ENCODE measurements at regions not wholly inside any gene's neighbourhood (a gene's known extent, or its start where the extent isn't known, plus 50 kb on each side); places are given as distances from the start of the nearest gene placed in this dataset.

DNA sequence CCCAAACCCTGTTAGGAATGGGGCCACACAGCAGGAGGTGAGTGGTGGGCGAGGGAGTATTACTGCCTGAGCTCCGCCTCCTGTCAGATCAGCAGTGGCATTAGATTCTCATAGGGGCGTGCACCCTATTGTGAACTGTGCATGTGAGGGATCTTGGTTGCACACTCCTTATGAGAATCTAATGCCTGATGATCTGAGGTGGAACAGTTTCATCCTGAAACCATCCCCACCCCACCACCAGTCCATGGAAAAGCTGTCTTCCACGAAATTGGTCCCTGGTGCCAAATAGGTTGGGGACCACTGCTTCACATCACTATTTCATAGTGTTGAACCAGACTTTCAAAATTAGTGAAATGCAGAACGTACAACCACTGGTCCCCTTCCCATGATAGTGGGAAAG is 57.9 kb upstream of the BICD1 start:
- H3K9me3 ChIP-seq (ENCODE audit: control insufficient read depth in 1 of 2, insufficient read depth in 1 of 2, low read depth in 1 of 2, low read length in 2 of 2), result peaks cover 0 to under 1% of the 10 kb centered on the region in 2 experiments; a peak in 1 of 4 replicates
- H3K27me3 ChIP-seq (ENCODE audit: insufficient read depth, low read length), result no peaks in the 10 kb centered on the region
- TF ChIP-seq CEBPB (IDR thresholded peaks at IDR 0.05; ENCODE audit: low read depth) (no peak), JUND (IDR thresholded peaks at IDR 0.05) (no peak), SRF (IDR thresholded peaks at IDR 0.05; ENCODE audit: low read depth) (no peak), EZH2 (IDR thresholded peaks at IDR 0.05) (no peak)
- TF ChIP-seq, protein P1, sequence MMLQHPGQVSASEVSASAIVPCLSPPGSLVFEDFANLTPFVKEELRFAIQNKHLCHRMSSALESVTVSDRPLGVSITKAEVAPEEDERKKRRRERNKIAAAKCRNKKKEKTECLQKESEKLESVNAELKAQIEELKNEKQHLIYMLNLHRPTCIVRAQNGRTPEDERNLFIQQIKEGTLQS (IDR thresholded peaks at IDR 0.05), result no peak
- TF ChIP-seq, protein P2, sequence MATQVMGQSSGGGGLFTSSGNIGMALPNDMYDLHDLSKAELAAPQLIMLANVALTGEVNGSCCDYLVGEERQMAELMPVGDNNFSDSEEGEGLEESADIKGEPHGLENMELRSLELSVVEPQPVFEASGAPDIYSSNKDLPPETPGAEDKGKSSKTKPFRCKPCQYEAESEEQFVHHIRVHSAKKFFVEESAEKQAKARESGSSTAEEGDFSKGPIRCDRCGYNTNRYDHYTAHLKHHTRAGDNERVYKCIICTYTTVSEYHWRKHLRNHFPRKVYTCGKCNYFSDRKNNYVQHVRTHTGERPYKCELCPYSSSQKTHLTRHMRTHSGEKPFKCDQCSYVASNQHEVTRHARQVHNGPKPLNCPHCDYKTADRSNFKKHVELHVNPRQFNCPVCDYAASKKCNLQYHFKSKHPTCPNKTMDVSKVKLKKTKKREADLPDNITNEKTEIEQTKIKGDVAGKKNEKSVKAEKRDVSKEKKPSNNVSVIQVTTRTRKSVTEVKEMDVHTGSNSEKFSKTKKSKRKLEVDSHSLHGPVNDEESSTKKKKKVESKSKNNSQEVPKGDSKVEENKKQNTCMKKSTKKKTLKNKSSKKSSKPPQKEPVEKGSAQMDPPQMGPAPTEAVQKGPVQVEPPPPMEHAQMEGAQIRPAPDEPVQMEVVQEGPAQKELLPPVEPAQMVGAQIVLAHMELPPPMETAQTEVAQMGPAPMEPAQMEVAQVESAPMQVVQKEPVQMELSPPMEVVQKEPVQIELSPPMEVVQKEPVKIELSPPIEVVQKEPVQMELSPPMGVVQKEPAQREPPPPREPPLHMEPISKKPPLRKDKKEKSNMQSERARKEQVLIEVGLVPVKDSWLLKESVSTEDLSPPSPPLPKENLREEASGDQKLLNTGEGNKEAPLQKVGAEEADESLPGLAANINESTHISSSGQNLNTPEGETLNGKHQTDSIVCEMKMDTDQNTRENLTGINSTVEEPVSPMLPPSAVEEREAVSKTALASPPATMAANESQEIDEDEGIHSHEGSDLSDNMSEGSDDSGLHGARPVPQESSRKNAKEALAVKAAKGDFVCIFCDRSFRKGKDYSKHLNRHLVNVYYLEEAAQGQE (IDR thresholded peaks at IDR 0.05; ENCODE audit: low read depth), result no peak
- TF ChIP-seq, protein P3, sequence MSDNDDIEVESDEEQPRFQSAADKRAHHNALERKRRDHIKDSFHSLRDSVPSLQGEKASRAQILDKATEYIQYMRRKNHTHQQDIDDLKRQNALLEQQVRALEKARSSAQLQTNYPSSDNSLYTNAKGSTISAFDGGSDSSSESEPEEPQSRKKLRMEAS (IDR thresholded peaks at IDR 0.05), result no peak
- H3K4me1 ChIP-seq (ENCODE audit: control insufficient read depth in 1 of 2, insufficient read depth in 2 of 2, low read length in 2 of 2), result peaks cover 0 to 13% of the 10 kb centered on the region in 2 experiments; a peak in 2 of 4 replicates
- H3K4me3 ChIP-seq (replicated peaks in 1 of 2; ENCODE audit: low read depth in 1 of 2, low read length in 2 of 2), result no peak overlapping the region
- ATAC-seq, result no peak
- no TSS peak for BruUV-seq (replicated peaks)
- no peaks in the 10 kb centered on the region for H4K20me1 ChIP-seq (ENCODE audit: insufficient read depth)
- ChIA-PET POLR2A (no interaction called here), RAD21 (ENCODE audit: low non-redundant PET in 1 of 2, low total read pairs in 2 of 2, uncharacterized antibody in 2 of 2, unreplicated experiment in 2 of 2) (no interaction called here), CTCF (no interaction called here)
- H2AFZ ChIP-seq (ENCODE audit: low read depth, low read length, poor library complexity, severe bottlenecking), result no peak overlapping the region
- DNase-seq (ENCODE audit: low read depth, low spot score), result no peak
- H3K4me2 ChIP-seq (ENCODE audit: low read length), result no peak overlapping the region
- no peak overlapping the region for H3K27ac ChIP-seq (ENCODE audit: low read depth, low read length)
- no peaks in the 10 kb centered on the region for H3K36me3 ChIP-seq (ENCODE audit: control insufficient read depth in 1 of 2, insufficient read depth in 2 of 2, low read length in 2 of 2)
- no peak overlapping the region for H3K9ac ChIP-seq (ENCODE audit: low read length)
- intact Hi-C loops (cut with micrococcal nuclease), result no loop called here
- no peaks in the 10 kb centered on the region for H3K9me2 ChIP-seq (ENCODE audit: insufficient read depth)
- no peaks in the 10 kb centered on the region for H3K79me2 ChIP-seq (ENCODE audit: insufficient read depth, low read length)
